GM12874 (cell line): ENCODE measurements at regions not wholly inside any gene's neighbourhood (a gene's known extent, or its start where the extent isn't known, plus 50 kb on each side); places are given as distances from the start of the nearest gene placed in this dataset.

Source experiments
- CTCF ChIP-seq: IDR thresholded peaks from 2 replicates; pipeline ENCODE4 v1.5.1; 2011; ENCODE audit warnings: low read depth, mild to moderate bottlenecking, control low read depth, low read length, moderate library complexity; ENCODE audit not compliant: insufficient read depth

- no peak for TF ChIP-seq CTCF
Observed at GRCh38 chr2:8153258-8153718, 528.6 kb upstream of the ID2 start.

- TF ChIP-seq CTCF, result no peak
Observed at GRCh38 chr2:8154270-8154669, 527.6 kb upstream of the ID2 start.

GRCh38 chr2:8154936-8155335, 526.9 kb upstream of the ID2 start:
- no peak for TF ChIP-seq CTCF

GRCh38 chr2:8157621-8158430, 524.0 kb upstream of the ID2 start:
- TF ChIP-seq CTCF, result no peak

- TF ChIP-seq CTCF, result no peak
Observed at GRCh38 chr2:8158711-8159110, 523.1 kb upstream of the ID2 start.

GRCh38 chr2:8159211-8159965, 522.5 kb upstream of the ID2 start:
- TF ChIP-seq CTCF, result no peak

- TF ChIP-seq CTCF, result no peak
Observed at GRCh38 chr2:8159966-8160603, 521.8 kb upstream of the ID2 start.
